Gastrocnemius medialis (tissue), 4 donors: ENCODE measurements at regions not wholly inside any gene's neighbourhood (a gene's known extent, or its start where the extent isn't known, plus 50 kb on each side); places are given as distances from the start of the nearest gene placed in this dataset.

Experiments used
- ATAC-seq, 2 donors: fragments of 150-250 bp; one replicate each; pipeline ENCODE4 v1.9.1; 2016
- DNase-seq, 2 donors: peaks; one replicate each; pipeline ENCODE4 v3.0.0-alpha.2; 2019
- H3K27ac ChIP-seq, 4 donors: fragments of 200-600 bp; sonication (generic); 1 replicate in 1 of 4; 2 replicates in 3 of 4; pipeline ENCODE4 v1.5.1; 2016 to 2018; ENCODE audit warnings: mild to moderate bottlenecking in 2 of 4, moderate library complexity in 1 of 4
- H3K27me3 ChIP-seq, 3 donors: fragments of 200-600 bp; sonication (generic) in 2 of 3; 1 replicate in 1 of 3; 2 replicates in 2 of 3; pipeline versions ENCODE4 v1.5.1 to v1.6.0; 2016 to 2019; ENCODE audit warnings: mild to moderate bottlenecking in 1 of 3, moderate library complexity in 1 of 3
- H3K36me3 ChIP-seq, 2 donors: fragments of 200-600 bp; sonication (generic) in 1 of 2; one replicate each; pipeline ENCODE4 v1.5.1; 2017 to 2018
- H3K4me1 ChIP-seq, 2 donors: fragments of 200-600 bp; sonication (generic) in 1 of 2; one replicate each; pipeline ENCODE4 v1.5.1; 2016 to 2017; ENCODE audit warnings: mild to moderate bottlenecking in 2 of 2
- H3K4me3 ChIP-seq, 4 donors: fragments of 200-600 bp; sonication (generic) in 3 of 4; 1 replicate in 1 of 4; 2 replicates in 3 of 4; pipeline ENCODE4 v1.5.1; 2016 to 2019; ENCODE audit warnings: mild to moderate bottlenecking in 2 of 4
- H3K9me3 ChIP-seq, 3 donors: fragments of 200-600 bp; sonication (generic) in 2 of 3; 1 replicate in 1 of 3; 2 replicates in 2 of 3; pipeline ENCODE4 v1.5.1; 2016 to 2019
- POLR2A ChIP-seq, 2 donors: fragments of 450-650 bp; IDR thresholded peaks; one replicate each; pipeline ENCODE4 v1.6.1; 2017; ENCODE audit warnings: antibody characterized with exemption in 2 of 2, mild to moderate bottlenecking in 2 of 2, moderate library complexity in 2 of 2
- in situ Hi-C, 4 donors: fragments of 200-750 bp; cut with MboI; loops; one replicate each; pipeline versions ENCODE4 v1.15.0 to v1.8.0; 2017; ENCODE audit warnings: low sequenced_read_pairs in 4 of 4
- intact Hi-C: fragments of 100-400 bp; cut with DNase I; formaldehyde crosslinking; loops from one replicate; pipeline ENCODE4 v1.15.1; 2023; ENCODE audit warnings: low total_unique reads
- TF ChIP-seq, protein P1 (sequence below), 5 experiments: fragments of 450-650 bp in 3 of 5; fragments of 200-600 bp in 2 of 5; sonication (generic) in 2 of 5; IDR thresholded peaks in 4 of 5; conservative IDR thresholded peaks in 1 of 5; 1 replicate in 4 of 5; 2 replicates in 1 of 5; pipeline ENCODE4 v1.5.1; 2016 to 2019; ENCODE audit warnings: antibody characterized with exemption in 5 of 5, mild to moderate bottlenecking in 3 of 5, moderate library complexity in 3 of 5

DNA sequence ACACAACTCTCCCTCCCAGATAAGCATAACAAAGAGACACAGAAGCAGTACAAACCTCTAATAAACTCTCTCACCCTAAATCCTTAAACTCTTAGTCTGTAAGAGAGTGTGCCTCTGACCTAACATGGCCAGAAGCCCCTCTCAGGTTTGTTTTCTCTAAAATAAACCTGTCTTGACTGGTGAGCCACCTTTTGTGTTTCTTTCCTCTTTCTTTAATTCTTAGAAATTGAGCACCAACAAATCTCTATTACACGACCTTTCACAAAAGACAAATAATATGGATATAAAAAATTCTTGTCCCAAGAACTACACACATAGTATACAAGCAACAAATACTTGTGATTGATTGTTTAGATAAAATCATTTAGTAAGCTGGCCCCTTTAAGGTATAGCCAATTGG lies 573.7 kb downstream of the EPHA5 start:
- TF ChIP-seq, protein P1, sequence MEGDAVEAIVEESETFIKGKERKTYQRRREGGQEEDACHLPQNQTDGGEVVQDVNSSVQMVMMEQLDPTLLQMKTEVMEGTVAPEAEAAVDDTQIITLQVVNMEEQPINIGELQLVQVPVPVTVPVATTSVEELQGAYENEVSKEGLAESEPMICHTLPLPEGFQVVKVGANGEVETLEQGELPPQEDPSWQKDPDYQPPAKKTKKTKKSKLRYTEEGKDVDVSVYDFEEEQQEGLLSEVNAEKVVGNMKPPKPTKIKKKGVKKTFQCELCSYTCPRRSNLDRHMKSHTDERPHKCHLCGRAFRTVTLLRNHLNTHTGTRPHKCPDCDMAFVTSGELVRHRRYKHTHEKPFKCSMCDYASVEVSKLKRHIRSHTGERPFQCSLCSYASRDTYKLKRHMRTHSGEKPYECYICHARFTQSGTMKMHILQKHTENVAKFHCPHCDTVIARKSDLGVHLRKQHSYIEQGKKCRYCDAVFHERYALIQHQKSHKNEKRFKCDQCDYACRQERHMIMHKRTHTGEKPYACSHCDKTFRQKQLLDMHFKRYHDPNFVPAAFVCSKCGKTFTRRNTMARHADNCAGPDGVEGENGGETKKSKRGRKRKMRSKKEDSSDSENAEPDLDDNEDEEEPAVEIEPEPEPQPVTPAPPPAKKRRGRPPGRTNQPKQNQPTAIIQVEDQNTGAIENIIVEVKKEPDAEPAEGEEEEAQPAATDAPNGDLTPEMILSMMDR (IDR thresholded peaks at IDR 0.05 in 4 of 5, conservative IDR thresholded peaks at IDR 0.05 in 1 of 5) = no peak
- TF ChIP-seq POLR2A (IDR thresholded peaks at IDR 0.05) = no peak
- Histone ChIP-seq H3K36me3 (no peaks in the 10 kb centered on the region), H3K4me1 (no peaks in the 10 kb centered on the region), H3K9me3 (no peaks in the 10 kb centered on the region), H3K27me3 (no peaks in the 10 kb centered on the region), H3K27ac (no peak overlapping the region), H3K4me3 (no peak overlapping the region)
- no peak for ATAC-seq
- DNase-seq = no peak
- intact Hi-C loops = no loop called here
- in situ Hi-C loops = no loop called here

DNA sequence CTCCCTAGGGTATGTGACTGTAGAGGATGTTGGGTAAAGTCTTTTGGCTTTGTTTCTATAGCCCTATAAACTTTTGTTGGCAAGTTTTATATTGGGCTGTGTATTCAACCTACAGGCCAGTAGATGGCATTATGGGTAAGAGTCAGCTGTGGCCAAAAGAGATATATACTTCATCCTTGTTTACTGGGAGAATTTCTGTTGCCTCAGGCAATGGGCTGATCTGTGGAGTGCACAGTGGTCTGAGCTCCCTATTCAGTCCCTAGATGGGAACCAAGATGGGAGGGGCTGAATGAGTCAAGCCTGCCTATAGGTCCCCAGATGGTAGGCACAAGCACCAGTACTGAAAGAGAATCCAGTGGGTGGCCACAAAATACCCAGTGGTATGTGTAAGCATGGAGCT lies 580.6 kb downstream of the EPHA5 start:
- Histone ChIP-seq H3K27ac (no peak overlapping the region), H3K4me3 (no peak overlapping the region), H3K27me3 (no peaks in the 10 kb centered on the region), H3K36me3 (no peaks in the 10 kb centered on the region), H3K4me1 (no peaks in the 10 kb centered on the region), H3K9me3 (no peaks in the 10 kb centered on the region)
- in situ Hi-C loops = no loop called here
- TF ChIP-seq POLR2A (IDR thresholded peaks at IDR 0.05) = no peak
- TF ChIP-seq, protein P1 (IDR thresholded peaks at IDR 0.05 in 4 of 5, conservative IDR thresholded peaks at IDR 0.05 in 1 of 5) = no peak
- intact Hi-C loops = no loop called here
- DNase-seq = no peak
- no peak for ATAC-seq

GRCh38 chr4:65083076-65083475 lies 587.2 kb downstream of the EPHA5 start:
- ATAC-seq (no peak), DNase-seq (no peak)
- intact Hi-C loops = no loop called here

GRCh38 chr4:65071564-65071963 lies 598.7 kb downstream of the EPHA5 start:
- in situ Hi-C loops = no loop called here
- Histone ChIP-seq H3K27ac (no peak overlapping the region), H3K27me3 (no peaks in the 10 kb centered on the region), H3K36me3 (no peaks in the 10 kb centered on the region), H3K4me1 (no peaks in the 10 kb centered on the region), H3K9me3 (no peaks in the 10 kb centered on the region), H3K4me3 (no peak overlapping the region)
- TF ChIP-seq, protein P1 (IDR thresholded peaks at IDR 0.05 in 4 of 5, conservative IDR thresholded peaks at IDR 0.05 in 1 of 5) = no peak
- TF ChIP-seq POLR2A (IDR thresholded peaks at IDR 0.05) = no peak
- DNase-seq (no peak), ATAC-seq (no peak)
- intact Hi-C loops = no loop called here

More at GRCh38 chr4:65083076-65083475, 587.2 kb downstream of the EPHA5 start:
- no peak overlapping the region for H3K27ac ChIP-seq
- in situ Hi-C loops = no loop called here
- no peaks in the 10 kb centered on the region for H3K9me3 ChIP-seq
- H3K36me3 ChIP-seq = no peaks in the 10 kb centered on the region
- H3K4me1 ChIP-seq = no peaks in the 10 kb centered on the region
- TF ChIP-seq POLR2A (IDR thresholded peaks at IDR 0.05) = no peak
- TF ChIP-seq, protein P1 (IDR thresholded peaks at IDR 0.05 in 4 of 5, conservative IDR thresholded peaks at IDR 0.05 in 1 of 5) = no peak
- no peak overlapping the region for H3K4me3 ChIP-seq
- no peaks in the 10 kb centered on the region for H3K27me3 ChIP-seq

GRCh38 chr4:65069177-65069576 lies 601.1 kb downstream of the EPHA5 start:
- ATAC-seq (no peak), DNase-seq (no peak)
- in situ Hi-C loops = no loop called here
- H3K4me3 ChIP-seq = no peak overlapping the region
- H3K27me3 ChIP-seq = no peaks in the 10 kb centered on the region
- H3K9me3 ChIP-seq = no peaks in the 10 kb centered on the region
- no peak overlapping the region for H3K27ac ChIP-seq
- no peaks in the 10 kb centered on the region for H3K36me3 ChIP-seq
- intact Hi-C loops = no loop called here
- TF ChIP-seq, protein P1 (IDR thresholded peaks at IDR 0.05 in 4 of 5, conservative IDR thresholded peaks at IDR 0.05 in 1 of 5) = no peak
- TF ChIP-seq POLR2A (IDR thresholded peaks at IDR 0.05) = no peak
- no peaks in the 10 kb centered on the region for H3K4me1 ChIP-seq
